ENCODE measurements at regions not wholly inside any gene's neighbourhood (a gene's known extent, or its start where the extent isn't known, plus 50 kb on each side); places are given as distances from the start of the nearest gene placed in this dataset.

GRCh38 chr19:27796540-27796939 is 1416.4 kb downstream of the UQCRFS1 start:
- no peak overlapping the region for H2BK15ac ChIP-seq (ENCODE audit: low read length)
- no CpG with 5 or more reads among the region's 1 CpG for WGBS, 2 donors (ENCODE audit: extremely low coverage in 2 of 2, insufficient read length in 2 of 2, insufficient replicate concordance in 1 of 2)
- no peak overlapping the region for H2BK12ac ChIP-seq (ENCODE audit: low read length)
- no peak overlapping the region for H2AFZ ChIP-seq (ENCODE audit: low read length)
- peaks cover 12% of the 10 kb centered on the region for H3K79me1 ChIP-seq (ENCODE audit: low read depth, low read length)
- H2BK120ac ChIP-seq (ENCODE audit: low read depth, low read length): no peak overlapping the region
- no peak for DNase-seq (ENCODE audit: low spot score)
- H3K14ac ChIP-seq (ENCODE audit: low read length): no peak overlapping the region
- no peak overlapping the region for H2BK5ac ChIP-seq (ENCODE audit: low read length)
- H4K91ac ChIP-seq (ENCODE audit: low read depth, low read length, poor library complexity): no peak overlapping the region
- no peak overlapping the region for H3K9ac ChIP-seq (ENCODE audit: low read depth, low read length, poor library complexity)
- H3K27me3 ChIP-seq (ENCODE audit: control insufficient read depth in 3 of 3, insufficient read depth in 3 of 3, low read depth in 1 of 3, low read length in 3 of 3): no peaks in the 10 kb centered on the region
- no peak overlapping the region for H2AK5ac ChIP-seq (ENCODE audit: low read depth, low read length)
- peaks cover 2 to 13% of the 10 kb centered on the region in 2 donors for H3K36me3 ChIP-seq (replicated peaks in 1 of 2; ENCODE audit: control insufficient read depth in 2 of 2, insufficient read depth in 2 of 2, low read length in 2 of 2)
- H3K18ac ChIP-seq (ENCODE audit: low read length): no peak overlapping the region
- H3K4me3 ChIP-seq (ENCODE audit: low read length in 2 of 2): no peak overlapping the region
- no peaks in the 10 kb centered on the region for H3K9me3 ChIP-seq (replicated peaks in 1 of 2; ENCODE audit: control insufficient read depth in 2 of 2, insufficient read depth in 1 of 2, low read depth in 1 of 2, low read length in 2 of 2)
- H3K4me2 ChIP-seq (ENCODE audit: insufficient read depth, low read length, poor library complexity, severe bottlenecking): no peak overlapping the region
- no peak overlapping the region for H3K4ac ChIP-seq (ENCODE audit: low read length)
- H3K27ac ChIP-seq (replicated peaks; ENCODE audit: low read length): no peak overlapping the region
- H3K23ac ChIP-seq (ENCODE audit: low read depth, low read length, poor library complexity): no peak overlapping the region
- no peak overlapping the region for H4K8ac ChIP-seq (ENCODE audit: low read depth, low read length)
- H3K4me1 ChIP-seq (ENCODE audit: control insufficient read depth in 2 of 2, insufficient read depth in 1 of 2, low read depth in 1 of 2, low read length in 2 of 2): peaks cover 4 to 8% of the 10 kb centered on the region in 2 donors

- no peak overlapping the region for H4K91ac ChIP-seq (ENCODE audit: low read depth, low read length, poor library complexity)
- H3K9me3 ChIP-seq (replicated peaks in 1 of 2; ENCODE audit: control insufficient read depth in 2 of 2, insufficient read depth in 1 of 2, low read depth in 1 of 2, low read length in 2 of 2): peaks cover 0 to 3% of the 10 kb centered on the region in 2 donors
- WGBS, 2 donors (ENCODE audit: extremely low coverage in 2 of 2, insufficient read length in 2 of 2, insufficient replicate concordance in 1 of 2): no CpG with 5 or more reads among the region's 2 CpGs
- no peak overlapping the region for H3K23ac ChIP-seq (ENCODE audit: low read depth, low read length, poor library complexity)
- peaks cover 12% of the 10 kb centered on the region for H3K79me1 ChIP-seq (ENCODE audit: low read depth, low read length)
- no peak overlapping the region for H3K27ac ChIP-seq (replicated peaks; ENCODE audit: low read length)
- no peak for DNase-seq (ENCODE audit: low spot score)
- H3K4me3 ChIP-seq (ENCODE audit: low read length in 2 of 2): no peak overlapping the region
- H3K4me2 ChIP-seq (ENCODE audit: insufficient read depth, low read length, poor library complexity, severe bottlenecking): no peak overlapping the region
- H3K18ac ChIP-seq (ENCODE audit: low read length): no peak overlapping the region
- H3K4me1 ChIP-seq (ENCODE audit: control insufficient read depth in 2 of 2, insufficient read depth in 1 of 2, low read depth in 1 of 2, low read length in 2 of 2): peaks cover 4 to 8% of the 10 kb centered on the region in 2 donors
- H3K9ac ChIP-seq (ENCODE audit: low read depth, low read length, poor library complexity): no peak overlapping the region
- no peaks in the 10 kb centered on the region for H3K27me3 ChIP-seq (ENCODE audit: control insufficient read depth in 3 of 3, insufficient read depth in 3 of 3, low read depth in 1 of 3, low read length in 3 of 3)
- H2BK5ac ChIP-seq (ENCODE audit: low read length): no peak overlapping the region
- no peak overlapping the region for H3K14ac ChIP-seq (ENCODE audit: low read length)
- no peak overlapping the region for H2AFZ ChIP-seq (ENCODE audit: low read length)
- H2BK15ac ChIP-seq (ENCODE audit: low read length): no peak overlapping the region
- no peak overlapping the region for H3K4ac ChIP-seq (ENCODE audit: low read length)
- H4K8ac ChIP-seq (ENCODE audit: low read depth, low read length): no peak overlapping the region
- no peak overlapping the region for H2BK120ac ChIP-seq (ENCODE audit: low read depth, low read length)
- H2AK5ac ChIP-seq (ENCODE audit: low read depth, low read length): no peak overlapping the region
- H2BK12ac ChIP-seq (ENCODE audit: low read length): no peak overlapping the region
- peaks cover 2 to 13% of the 10 kb centered on the region in 2 donors for H3K36me3 ChIP-seq (replicated peaks in 1 of 2; ENCODE audit: control insufficient read depth in 2 of 2, insufficient read depth in 2 of 2, low read length in 2 of 2)
Observed at GRCh38 chr19:27796073-27796472, 1416.9 kb downstream of the UQCRFS1 start.

- Histone ChIP-seq H3K23ac (ENCODE audit: low read depth, low read length, poor library complexity) (peak overlapping the region; percentile 6), H3K18ac (ENCODE audit: low read length) (no peak overlapping the region), H4K91ac (ENCODE audit: low read depth, low read length, poor library complexity) (no peak overlapping the region), H2BK5ac (ENCODE audit: low read length) (no peak overlapping the region), H2BK12ac (ENCODE audit: low read length) (no peak overlapping the region), H3K4ac (ENCODE audit: low read length) (no peak overlapping the region), H4K8ac (ENCODE audit: low read depth, low read length) (no peak overlapping the region), H2AK5ac (ENCODE audit: low read depth, low read length) (peak overlapping the region; percentile 61), H2BK120ac (ENCODE audit: low read depth, low read length) (no peak overlapping the region), H2AFZ (ENCODE audit: low read length) (no peak overlapping the region), H3K27me3 (ENCODE audit: control insufficient read depth in 3 of 3, insufficient read depth in 3 of 3, low read depth in 1 of 3, low read length in 3 of 3) (no peaks in the 10 kb centered on the region), H3K4me1 (ENCODE audit: control insufficient read depth in 2 of 2, insufficient read depth in 1 of 2, low read depth in 1 of 2, low read length in 2 of 2) (peaks cover 4 to 8% of the 10 kb centered on the region in 2 donors), H3K14ac (ENCODE audit: low read length) (no peak overlapping the region), H3K27ac (replicated peaks; ENCODE audit: low read length) (no peak overlapping the region), H3K36me3 (replicated peaks in 1 of 2; ENCODE audit: control insufficient read depth in 2 of 2, insufficient read depth in 2 of 2, low read length in 2 of 2) (peaks cover 2 to 13% of the 10 kb centered on the region in 2 donors), H2BK15ac (ENCODE audit: low read length) (no peak overlapping the region), H3K9ac (ENCODE audit: low read depth, low read length, poor library complexity) (no peak overlapping the region), H3K4me3 (ENCODE audit: low read length in 2 of 2) (peak overlapping the region in 1 of 2 donors; percentile 67), H3K79me1 (ENCODE audit: low read depth, low read length) (peaks cover 12% of the 10 kb centered on the region), H3K4me2 (ENCODE audit: insufficient read depth, low read length, poor library complexity, severe bottlenecking) (no peak overlapping the region), H3K9me3 (replicated peaks in 1 of 2; ENCODE audit: control insufficient read depth in 2 of 2, insufficient read depth in 1 of 2, low read depth in 1 of 2, low read length in 2 of 2) (peaks cover 0 to 3% of the 10 kb centered on the region in 2 donors)
- no CpG with 5 or more reads among the region's 2 CpGs for WGBS, 2 donors (ENCODE audit: extremely low coverage in 2 of 2, insufficient read length in 2 of 2, insufficient replicate concordance in 1 of 2)
- no peak for DNase-seq (ENCODE audit: low spot score)
Observed at GRCh38 chr19:27795369-27795768, 1417.6 kb downstream of the UQCRFS1 start.

- no peaks in the 10 kb centered on the region for H3K27me3 ChIP-seq (ENCODE audit: control insufficient read depth in 3 of 3, insufficient read depth in 3 of 3, low read depth in 1 of 3, low read length in 3 of 3)
- peak overlapping the region; percentile 33 for H2BK5ac ChIP-seq (ENCODE audit: low read length)
- peak overlapping the region; percentile 96 for H2AFZ ChIP-seq (ENCODE audit: low read length)
- H3K4me2 ChIP-seq (ENCODE audit: insufficient read depth, low read length, poor library complexity, severe bottlenecking): peak overlapping the region; percentile 89
- no peak overlapping the region for H2BK120ac ChIP-seq (ENCODE audit: low read depth, low read length)
- H3K9ac ChIP-seq (ENCODE audit: low read depth, low read length, poor library complexity): peak overlapping the region; percentile 96
- H3K36me3 ChIP-seq (replicated peaks in 1 of 2; ENCODE audit: control insufficient read depth in 2 of 2, insufficient read depth in 2 of 2, low read length in 2 of 2): peaks cover 2 to 13% of the 10 kb centered on the region in 2 donors
- peaks cover 0 to 3% of the 10 kb centered on the region in 2 donors for H3K9me3 ChIP-seq (replicated peaks in 1 of 2; ENCODE audit: control insufficient read depth in 2 of 2, insufficient read depth in 1 of 2, low read depth in 1 of 2, low read length in 2 of 2)
- H4K91ac ChIP-seq (ENCODE audit: low read depth, low read length, poor library complexity): no peak overlapping the region
- H3K14ac ChIP-seq (ENCODE audit: low read length): peak overlapping the region; percentile 47
- H3K18ac ChIP-seq (ENCODE audit: low read length): peak overlapping the region; percentile 90
- peak overlapping the region; percentile 94 for H2AK5ac ChIP-seq (ENCODE audit: low read depth, low read length)
- no peak overlapping the region for H3K4ac ChIP-seq (ENCODE audit: low read length)
- peak overlapping the region; percentile 3 for H3K27ac ChIP-seq (replicated peaks; ENCODE audit: low read length)
- H3K4me1 ChIP-seq (ENCODE audit: control insufficient read depth in 2 of 2, insufficient read depth in 1 of 2, low read depth in 1 of 2, low read length in 2 of 2): peaks cover 4 to 8% of the 10 kb centered on the region in 2 donors
- peak; percentile 3 for DNase-seq (ENCODE audit: low spot score)
- peak overlapping the region; percentile 67 to 94 for H3K4me3 ChIP-seq (ENCODE audit: low read length in 2 of 2)
- H3K79me1 ChIP-seq (ENCODE audit: low read depth, low read length): peaks cover 12% of the 10 kb centered on the region
- H2BK12ac ChIP-seq (ENCODE audit: low read length): no peak overlapping the region
- peak overlapping the region; percentile 8 for H3K23ac ChIP-seq (ENCODE audit: low read depth, low read length, poor library complexity)
- H4K8ac ChIP-seq (ENCODE audit: low read depth, low read length): peak overlapping the region; percentile 86
- WGBS, 2 donors (ENCODE audit: extremely low coverage in 2 of 2, insufficient read length in 2 of 2, insufficient replicate concordance in 1 of 2): no CpG with 5 or more reads among the region's 15 CpGs
- H2BK15ac ChIP-seq (ENCODE audit: low read length): peak overlapping the region; percentile 15
Observed at GRCh38 chr19:27794494-27795042, 1418.4 kb downstream of the UQCRFS1 start.

Measured in neuronal stem cell (in vitro differentiated cells).